NT2/D1 (cell line): ENCODE measurements at regions not wholly inside any gene's neighbourhood (a gene's known extent, or its start where the extent isn't known, plus 50 kb on each side); places are given as distances from the start of the nearest gene placed in this dataset.
"Not testable (repeated sequence)": the region's sequence is repeated elsewhere in the genome, so short reads cannot be mapped to it uniquely, and the experiment has no call there.

ENCODE experiments used
- DNase-seq: peaks from one replicate; pipeline ENCODE4 v3.0.0-alpha.2; 2011; ENCODE audit warnings: low read depth, low spot score
- H3K27me3 ChIP-seq: 2 replicates; pipeline ENCODE4 v1.6.0; 2011; ENCODE audit warnings: mild to moderate bottlenecking; ENCODE audit not compliant: insufficient read length, insufficient read depth
- H3K36me3 ChIP-seq: 2 replicates; pipeline ENCODE4 v1.6.1; 2011; ENCODE audit warnings: mild to moderate bottlenecking, low read length, mixed read lengths; ENCODE audit not compliant: insufficient read depth, insufficient read length
- H3K4me1 ChIP-seq: 2 replicates; pipeline ENCODE4 v1.5.1; 2011; ENCODE audit not compliant: insufficient read depth, insufficient read length
- H3K4me3 ChIP-seq: 2 replicates; pipeline ENCODE4 v1.5.1; 2011; ENCODE audit warnings: low read depth; ENCODE audit not compliant: insufficient read length
- H3K9ac ChIP-seq: 2 replicates; pipeline ENCODE4 v1.6.0; 2011; ENCODE audit warnings: low read depth; ENCODE audit not compliant: insufficient read length
- H3K9me3 ChIP-seq: 2 replicates; pipeline ENCODE4 v1.5.1; 2011; ENCODE audit warnings: mild to moderate bottlenecking, low read length; ENCODE audit not compliant: insufficient read depth
- SUZ12 ChIP-seq: IDR thresholded peaks from 2 replicates; pipeline ENCODE4 v1.6.1; 2011; ENCODE audit not compliant: insufficient read length, insufficient read depth; ENCODE audit errors: extremely low read depth
- YY1 ChIP-seq: IDR thresholded peaks from 2 replicates; pipeline ENCODE4 v1.6.1; 2011; ENCODE audit not compliant: insufficient read length, insufficient read depth
- ZNF274 ChIP-seq: IDR thresholded peaks from 2 replicates; pipeline ENCODE4 v1.6.1; 2011; ENCODE audit warnings: mild to moderate bottlenecking, low read depth, low read length

DNA sequence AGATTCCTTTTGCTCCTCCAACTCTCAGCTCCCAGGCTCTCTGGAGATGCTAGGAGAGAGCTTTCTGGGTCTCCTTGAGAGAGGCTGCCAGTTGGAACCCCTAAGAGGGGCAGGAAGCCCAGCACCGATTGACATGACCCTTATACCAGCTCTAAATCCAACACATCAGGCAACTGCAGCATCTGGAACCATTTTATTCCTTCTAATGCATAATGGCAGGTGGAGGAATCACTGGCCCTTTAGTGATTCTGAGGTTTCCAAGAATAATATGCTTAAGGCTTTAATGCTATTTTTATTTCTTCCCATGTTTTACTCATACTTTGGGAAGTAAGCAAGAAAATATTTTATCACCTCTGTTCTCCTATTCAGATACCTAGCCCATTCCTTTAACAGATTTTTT, 60.3 kb upstream of the TEX264 start:
- Histone ChIP-seq H3K36me3 (peaks cover 3% of the 10 kb centered on the region), H3K4me3 (no peak overlapping the region), H3K27me3 (no peaks in the 10 kb centered on the region), H3K9ac (no peak overlapping the region), H3K4me1 (no peaks in the 10 kb centered on the region), H3K9me3 (peaks cover 13% of the 10 kb centered on the region; the same call in 1 of the 2 replicates)
- no peak for TF ChIP-seq SUZ12
- TF ChIP-seq ZNF274 = no peak
- TF ChIP-seq YY1 = no peak
- no peak for DNase-seq

DNA sequence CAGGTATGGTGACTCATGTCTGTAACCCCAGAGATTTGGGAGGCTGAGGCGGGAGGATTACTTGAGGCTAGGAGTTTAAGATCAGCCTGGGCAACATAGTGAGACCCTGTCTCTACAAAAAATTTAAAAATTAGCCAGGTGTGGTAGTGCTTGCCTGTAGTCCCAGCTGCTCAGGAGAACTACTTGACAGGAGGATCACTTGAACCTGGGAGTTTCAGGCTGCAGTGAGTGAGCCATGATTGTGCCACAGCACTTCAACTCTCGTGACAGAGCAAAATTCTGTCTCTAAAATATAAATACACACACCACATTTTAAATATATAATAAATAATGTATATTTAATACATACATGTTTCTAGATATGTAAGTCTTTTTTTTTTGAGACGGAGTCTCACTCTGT, 53.5 kb upstream of the TEX264 start:
- TF ChIP-seq ZNF274 (no peak), YY1 (no peak), SUZ12 (no peak)
- H3K27me3 ChIP-seq = no peaks in the 10 kb centered on the region
- H3K36me3 ChIP-seq = peaks cover 6% of the 10 kb centered on the region
- no peak for DNase-seq
- H3K4me1 ChIP-seq = no peaks in the 10 kb centered on the region
- H3K4me3 ChIP-seq = no peak overlapping the region
- no peak overlapping the region for H3K9ac ChIP-seq
- H3K9me3 ChIP-seq = no peaks in the 10 kb centered on the region

DNA sequence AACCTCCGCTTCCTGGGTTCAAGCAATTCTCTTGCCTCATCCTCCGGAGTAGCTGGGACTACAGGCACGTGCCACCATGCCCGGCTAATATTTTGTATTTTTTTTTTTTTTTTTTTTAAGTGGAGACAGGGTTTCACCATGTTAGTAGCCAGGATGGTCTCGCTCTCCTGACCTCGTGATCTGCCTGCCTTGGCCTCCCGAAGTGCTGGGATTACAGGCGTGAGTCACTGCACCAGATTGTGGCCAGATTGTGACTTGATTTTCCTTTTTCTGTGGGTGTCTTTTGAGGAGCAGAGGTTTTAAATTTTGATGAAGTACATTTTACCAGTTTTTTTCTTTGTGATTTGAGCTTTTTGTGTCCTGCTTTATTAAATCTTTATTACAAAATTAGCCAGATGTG, 53.0 kb upstream of the TEX264 start:
- H3K9me3 ChIP-seq, H3K36me3 ChIP-seq, H3K27me3 ChIP-seq, H3K4me3 ChIP-seq, DNase-seq, H3K4me1 ChIP-seq, H3K9ac ChIP-seq: not testable (repeated sequence)

DNA sequence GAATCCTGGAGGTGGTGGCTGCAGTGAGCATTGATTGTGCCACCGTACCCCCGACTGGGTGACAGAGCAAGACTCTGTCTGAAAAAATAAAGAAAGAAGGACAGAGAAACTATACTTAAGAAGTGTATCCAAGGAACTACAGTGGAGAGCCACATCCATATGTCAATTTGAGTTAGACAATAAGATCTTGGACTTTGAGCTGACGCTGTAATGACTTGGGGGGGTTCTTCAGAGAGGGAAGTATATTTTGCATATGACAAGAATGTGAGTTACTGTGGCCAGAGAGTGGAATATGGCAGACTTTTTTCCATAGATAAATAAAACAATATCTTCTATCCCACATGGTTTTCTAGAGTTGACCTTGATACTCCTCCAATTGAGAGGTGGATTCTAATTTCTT, 52.6 kb upstream of the TEX264 start:
- Histone ChIP-seq H3K4me1 (no peaks in the 10 kb centered on the region), H3K36me3 (peaks cover 9% of the 10 kb centered on the region), H3K27me3 (no peaks in the 10 kb centered on the region), H3K9me3 (no peaks in the 10 kb centered on the region), H3K4me3 (no peak overlapping the region), H3K9ac (no peak overlapping the region)
- DNase-seq = no peak
- TF ChIP-seq SUZ12 = no peak
- no peak for TF ChIP-seq ZNF274
- TF ChIP-seq YY1 = no peak

DNA sequence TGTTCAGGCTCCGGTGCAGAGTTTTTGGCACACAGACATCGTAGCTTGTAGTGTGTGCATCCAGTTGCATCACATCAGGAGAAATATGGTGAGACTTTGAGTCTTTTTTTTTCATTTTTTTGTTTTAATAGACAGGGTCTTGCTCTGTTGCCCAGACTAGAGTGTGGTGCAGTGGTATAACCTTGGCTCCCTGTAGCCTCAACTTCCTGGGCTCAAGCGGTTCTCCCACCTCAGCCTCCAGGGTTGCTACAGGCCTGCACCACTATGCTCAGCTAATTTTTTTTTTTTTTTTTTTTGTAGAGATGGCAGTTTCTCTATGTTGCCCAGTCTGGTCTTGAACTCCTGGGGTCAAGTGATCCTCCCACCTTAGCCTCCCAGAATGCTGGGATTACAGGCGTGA, 51.1 kb upstream of the TEX264 start:
- Histone ChIP-seq H3K9ac (no peak overlapping the region), H3K9me3 (no peaks in the 10 kb centered on the region), H3K4me1 (no peaks in the 10 kb centered on the region), H3K36me3 (peaks cover 15% of the 10 kb centered on the region), H3K27me3 (no peaks in the 10 kb centered on the region), H3K4me3 (no peak overlapping the region)
- TF ChIP-seq YY1 = no peak
- no peak for TF ChIP-seq SUZ12
- no peak for TF ChIP-seq ZNF274
- no peak for DNase-seq

DNA sequence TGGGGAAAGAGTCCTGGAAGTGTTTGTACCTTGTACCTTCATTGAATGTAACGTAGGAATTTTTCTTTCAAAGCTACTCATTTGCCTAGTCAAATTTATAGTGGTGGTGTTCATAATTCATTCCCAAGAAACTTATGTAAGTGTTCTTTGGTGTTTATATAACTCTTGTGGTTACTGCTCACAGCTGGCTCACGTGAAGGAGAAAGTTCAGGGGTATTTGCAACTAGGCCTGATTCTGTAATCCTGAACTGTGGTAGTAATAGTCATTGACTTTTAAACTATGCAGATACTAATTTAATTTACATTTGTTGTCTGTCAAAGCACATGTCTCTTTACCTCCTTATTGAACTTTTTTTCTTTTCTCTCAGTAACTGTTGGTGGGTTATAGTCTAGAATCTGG, 50.5 kb upstream of the TEX264 start:
- Histone ChIP-seq H3K27me3 (no peaks in the 10 kb centered on the region), H3K9ac (no peak overlapping the region), H3K9me3 (no peaks in the 10 kb centered on the region), H3K4me1 (no peaks in the 10 kb centered on the region), H3K4me3 (no peak overlapping the region), H3K36me3 (peaks cover 18% of the 10 kb centered on the region)
- DNase-seq = no peak
- TF ChIP-seq YY1 = no peak

DNA sequence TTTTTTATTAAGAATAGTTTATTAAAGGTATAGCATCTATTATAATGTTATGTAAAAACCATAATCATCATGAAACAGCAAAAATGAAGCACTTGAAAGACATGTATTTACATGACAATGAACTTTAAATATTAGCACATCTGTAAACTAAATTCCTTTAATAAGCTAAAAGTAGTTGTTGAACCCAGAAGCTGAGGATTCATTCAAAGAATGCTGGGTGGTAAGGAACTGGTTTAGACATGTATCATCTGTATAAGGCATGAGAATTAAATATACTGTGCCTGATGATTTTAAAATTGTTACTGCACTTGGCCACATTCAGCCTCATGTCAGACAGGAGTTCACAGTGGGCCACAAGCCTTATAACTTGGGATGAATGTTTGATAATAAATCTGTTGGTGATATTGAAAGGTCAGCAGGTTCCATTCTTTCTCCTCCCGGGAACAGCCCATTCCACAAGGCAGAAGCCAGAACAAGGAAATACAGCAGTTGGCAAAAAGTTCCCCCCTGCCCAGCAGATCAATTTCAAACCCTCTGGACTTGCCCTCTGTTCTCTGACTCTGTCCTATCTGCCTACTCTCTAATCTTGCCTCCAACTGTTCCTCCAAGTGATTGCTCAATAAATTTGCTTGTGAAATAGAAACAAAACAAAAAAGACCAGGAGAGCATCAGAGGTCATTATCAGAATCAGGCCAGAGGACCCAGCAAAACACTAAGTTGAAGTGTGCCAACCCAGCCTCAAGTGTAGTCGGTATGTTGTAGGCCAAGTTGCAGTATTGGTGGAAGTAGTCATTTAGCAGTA, 49.8 kb upstream of the TEX264 start:
- no peak for TF ChIP-seq SUZ12
- no peak overlapping the region for H3K9ac ChIP-seq
- no peak overlapping the region for H3K4me3 ChIP-seq
- H3K4me1 ChIP-seq = no peaks in the 10 kb centered on the region
- H3K9me3 ChIP-seq = no peaks in the 10 kb centered on the region
- DNase-seq = no peak
- H3K27me3 ChIP-seq = no peaks in the 10 kb centered on the region
- H3K36me3 ChIP-seq = peaks cover 18% of the 10 kb centered on the region
